Panc1 (cell line): ENCODE measurements at regions not wholly inside any gene's neighbourhood (a gene's known extent, or its start where the extent isn't known, plus 50 kb on each side); places are given as distances from the start of the nearest gene placed in this dataset.

Experiments used
- ATAC-seq: fragments of 200-7000 bp; cut with Tn5 transposase; 2 replicates; pipeline ENCODE4 v1.9.1; 2020; ENCODE audit warnings: mild to moderate bottlenecking, moderate library complexity
- BruUV-seq: library from RNA; stranded (reverse); fragments of 400-500 nt; replicated peaks from 2 replicates; lab custom pipeline; 2021; lab: Mats Ljungman, UMichigan
- CTCF ChIA-PET: fragments of 300-600 bp; sonication (Branson Sonifier 250); formaldehyde crosslinking; loops from one replicate; lab custom pipeline; 2022; ENCODE audit warnings: antibody characterized with exemption; lab: Charles Lee
- POLR2A ChIA-PET: fragments of 300-600 bp; sonication (Branson Sonifier 250); formaldehyde crosslinking; loops from one replicate; lab custom pipeline; 2022; ENCODE audit warnings: antibody characterized with exemption; lab: Charles Lee
- DNase-seq: peaks from one replicate; pipeline ENCODE4 v3.0.0-alpha.2; 2010; ENCODE audit warnings: low read depth, low spot score
- H3K27ac ChIP-seq: 2 replicates; pipeline ENCODE4 v1.5.1; 2011; ENCODE audit warnings: mild to moderate bottlenecking, low read length, inconsistent platforms
- H3K27me3 ChIP-seq: fragments of 200-500 bp; sonication (Bioruptor generic); 2 replicates; pipeline ENCODE4 v1.6.0; 2014; ENCODE audit warnings: low read length, inconsistent platforms; ENCODE audit not compliant: control insufficient read depth, insufficient read depth
- H3K36me3 ChIP-seq: fragments of 200-500 bp; sonication (Bioruptor generic); 2 replicates; pipeline ENCODE4 v1.5.1; 2014; ENCODE audit warnings: inconsistent platforms, mild to moderate bottlenecking, low read length, moderate library complexity; ENCODE audit not compliant: control insufficient read depth, insufficient read depth
- H3K4me1 ChIP-seq: 2 replicates; pipeline ENCODE4 v1.5.1; 2011; ENCODE audit warnings: inconsistent platforms, mild to moderate bottlenecking, low read length, moderate library complexity; ENCODE audit not compliant: control insufficient read depth, insufficient read depth
- H3K4me3 ChIP-seq, 2 experiments: 2 replicates each; pipeline ENCODE4 v1.5.1; 2011 to 2012; ENCODE audit warnings: low read depth in 2 of 2, low read length in 2 of 2, mild to moderate bottlenecking in 2 of 2, inconsistent platforms in 1 of 2, moderate library complexity in 1 of 2
- H3K9me3 ChIP-seq: fragments of 200-500 bp; sonication (Bioruptor generic); 2 replicates; pipeline ENCODE4 v1.5.1; 2014; ENCODE audit warnings: low read depth, mild to moderate bottlenecking, inconsistent platforms, low read length, moderate library complexity; ENCODE audit not compliant: control insufficient read depth, insufficient read depth
- CTCF ChIP-seq: fragments of 450-650 bp; IDR thresholded peaks from 2 replicates; pipeline ENCODE4 v1.5.1; 2017; ENCODE audit warnings: mild to moderate bottlenecking
- POLR2AphosphoS5 ChIP-seq: IDR thresholded peaks from 2 replicates; pipeline ENCODE4 v1.6.1; 2012; ENCODE audit warnings: mild to moderate bottlenecking, low read depth, low read length, moderate library complexity
- SIN3A ChIP-seq: IDR thresholded peaks from 2 replicates; pipeline ENCODE4 v1.6.1; 2012; ENCODE audit warnings: low read depth, mild to moderate bottlenecking, low read length, moderate library complexity, borderline replicate concordance; ENCODE audit not compliant: insufficient read depth
- TCF7L2 ChIP-seq: IDR thresholded peaks from 2 replicates; pipeline ENCODE4 v1.6.1; 2011; ENCODE audit warnings: mild to moderate bottlenecking, low read depth, low read length, inconsistent platforms
- in situ Hi-C: cut with HindIII; loops from 2 replicates; pipeline ENCODE4 v1.10.0; 2016; ENCODE audit warnings: low sequenced_read_pairs, low pct_unique_long_range_greater_than_20kb
- intact Hi-C: fragments of 100-400 bp; cut with micrococcal nuclease; formaldehyde crosslinking; loops from one replicate; pipeline ENCODE4 v1.10.0; 2022; ENCODE audit not compliant: unreplicated experiment
- TF ChIP-seq, protein P1 (sequence below), 2 experiments: IDR thresholded peaks; 2 replicates each; pipeline ENCODE4 v1.6.1; 2011 to 2012; ENCODE audit warnings: low read depth in 2 of 2, control low read depth in 1 of 2, low read length in 1 of 2, mild to moderate bottlenecking in 1 of 2, moderate library complexity in 1 of 2; ENCODE audit not compliant: insufficient read depth in 1 of 2

- CTCF ChIA-PET, result no interaction called here
- no peaks in the 10 kb centered on the region for H3K4me1 ChIP-seq
- in situ Hi-C loops, result no loop called here
- no peak overlapping the region for H3K4me3 ChIP-seq
- POLR2A ChIA-PET, result no interaction called here
- intact Hi-C loops, result no loop called here
- no peak for DNase-seq
- H3K36me3 ChIP-seq, result no peaks in the 10 kb centered on the region; the same call in 1 of the 2 replicates
- ATAC-seq, result no peak
- no peaks in the 10 kb centered on the region for H3K9me3 ChIP-seq
- H3K27ac ChIP-seq, result no peak overlapping the region
- no peaks in the 10 kb centered on the region for H3K27me3 ChIP-seq
- no peak for TF ChIP-seq SIN3A
- TF ChIP-seq CTCF, result no peak
- no peak for TF ChIP-seq POLR2AphosphoS5
- no peak for TF ChIP-seq TCF7L2
- TF ChIP-seq, protein P1, sequence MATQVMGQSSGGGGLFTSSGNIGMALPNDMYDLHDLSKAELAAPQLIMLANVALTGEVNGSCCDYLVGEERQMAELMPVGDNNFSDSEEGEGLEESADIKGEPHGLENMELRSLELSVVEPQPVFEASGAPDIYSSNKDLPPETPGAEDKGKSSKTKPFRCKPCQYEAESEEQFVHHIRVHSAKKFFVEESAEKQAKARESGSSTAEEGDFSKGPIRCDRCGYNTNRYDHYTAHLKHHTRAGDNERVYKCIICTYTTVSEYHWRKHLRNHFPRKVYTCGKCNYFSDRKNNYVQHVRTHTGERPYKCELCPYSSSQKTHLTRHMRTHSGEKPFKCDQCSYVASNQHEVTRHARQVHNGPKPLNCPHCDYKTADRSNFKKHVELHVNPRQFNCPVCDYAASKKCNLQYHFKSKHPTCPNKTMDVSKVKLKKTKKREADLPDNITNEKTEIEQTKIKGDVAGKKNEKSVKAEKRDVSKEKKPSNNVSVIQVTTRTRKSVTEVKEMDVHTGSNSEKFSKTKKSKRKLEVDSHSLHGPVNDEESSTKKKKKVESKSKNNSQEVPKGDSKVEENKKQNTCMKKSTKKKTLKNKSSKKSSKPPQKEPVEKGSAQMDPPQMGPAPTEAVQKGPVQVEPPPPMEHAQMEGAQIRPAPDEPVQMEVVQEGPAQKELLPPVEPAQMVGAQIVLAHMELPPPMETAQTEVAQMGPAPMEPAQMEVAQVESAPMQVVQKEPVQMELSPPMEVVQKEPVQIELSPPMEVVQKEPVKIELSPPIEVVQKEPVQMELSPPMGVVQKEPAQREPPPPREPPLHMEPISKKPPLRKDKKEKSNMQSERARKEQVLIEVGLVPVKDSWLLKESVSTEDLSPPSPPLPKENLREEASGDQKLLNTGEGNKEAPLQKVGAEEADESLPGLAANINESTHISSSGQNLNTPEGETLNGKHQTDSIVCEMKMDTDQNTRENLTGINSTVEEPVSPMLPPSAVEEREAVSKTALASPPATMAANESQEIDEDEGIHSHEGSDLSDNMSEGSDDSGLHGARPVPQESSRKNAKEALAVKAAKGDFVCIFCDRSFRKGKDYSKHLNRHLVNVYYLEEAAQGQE (IDR thresholded peaks at IDR 0.05; ENCODE audit: insufficient read depth in 1 of 2, low read depth in 2 of 2, low read length in 1 of 2), result no peak
- BruUV-seq, result no TSS peak
Measured at GRCh38 chr3:117843356-117843755, 1133.8 kb downstream of the TUSC7 start.

DNA sequence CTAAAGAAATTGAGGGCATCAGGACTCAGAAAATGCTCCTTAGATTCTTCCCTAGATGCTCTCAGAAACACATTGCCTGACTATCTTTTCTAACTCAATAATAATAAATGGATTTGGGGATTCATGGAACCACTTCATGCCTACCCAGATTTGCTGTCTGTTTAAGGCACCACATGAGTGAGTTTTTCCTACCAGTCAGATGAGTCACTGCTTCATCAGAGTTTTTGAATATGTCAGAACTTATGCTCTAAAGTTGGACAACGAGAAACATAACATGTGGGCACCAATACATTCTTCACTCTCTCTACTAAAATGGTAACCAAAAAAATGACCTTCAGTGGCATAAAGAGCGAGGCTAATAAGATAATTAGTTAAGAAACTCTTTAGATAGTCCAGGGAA lies 1135.1 kb downstream of the TUSC7 start:
- Histone ChIP-seq H3K9me3 (no peaks in the 10 kb centered on the region), H3K4me3 (no peak overlapping the region), H3K27ac (no peak overlapping the region), H3K4me1 (no peaks in the 10 kb centered on the region), H3K27me3 (no peaks in the 10 kb centered on the region), H3K36me3 (no peaks in the 10 kb centered on the region; the same call in 1 of the 2 replicates)
- ChIA-PET POLR2A (no interaction called here), CTCF (no interaction called here)
- intact Hi-C loops, result no loop called here
- TF ChIP-seq, protein P1 (IDR thresholded peaks at IDR 0.05; ENCODE audit: insufficient read depth in 1 of 2, low read depth in 2 of 2, low read length in 1 of 2), result no peak
- TF ChIP-seq POLR2AphosphoS5 (no peak), CTCF (no peak), TCF7L2 (no peak), SIN3A (no peak)
- no TSS peak for BruUV-seq
- ATAC-seq (no peak), DNase-seq (no peak)
- in situ Hi-C loops, result no loop called here
